Hepatocyte (in vitro differentiated cells): ENCODE measurements at regions not wholly inside any gene's neighbourhood (a gene's known extent, or its start where the extent isn't known, plus 50 kb on each side); places are given as distances from the start of the nearest gene placed in this dataset.

Experiments
- EZH2 ChIP-seq: fragments of 200-600 bp; sonication (generic); IDR thresholded peaks from 2 replicates; pipeline ENCODE4 v1.6.1; 2016; ENCODE audit warnings: antibody characterized with exemption, mild to moderate bottlenecking, borderline replicate concordance
- EZH2phosphoT487 ChIP-seq: fragments of 200-600 bp; sonication (generic); IDR thresholded peaks from one replicate; pipeline ENCODE4 v1.6.1; 2018; ENCODE audit warnings: antibody characterized with exemption, mild to moderate bottlenecking, low read depth, moderate library complexity; ENCODE audit not compliant: unreplicated experiment, severe bottlenecking
- TF ChIP-seq, protein P1 (sequence below): fragments of 200-600 bp; sonication (generic); IDR thresholded peaks from 2 replicates; pipeline ENCODE4 v1.5.1; 2016; ENCODE audit warnings: antibody characterized with exemption, mild to moderate bottlenecking; ENCODE audit not compliant: poor library complexity

- TF ChIP-seq, protein P1, sequence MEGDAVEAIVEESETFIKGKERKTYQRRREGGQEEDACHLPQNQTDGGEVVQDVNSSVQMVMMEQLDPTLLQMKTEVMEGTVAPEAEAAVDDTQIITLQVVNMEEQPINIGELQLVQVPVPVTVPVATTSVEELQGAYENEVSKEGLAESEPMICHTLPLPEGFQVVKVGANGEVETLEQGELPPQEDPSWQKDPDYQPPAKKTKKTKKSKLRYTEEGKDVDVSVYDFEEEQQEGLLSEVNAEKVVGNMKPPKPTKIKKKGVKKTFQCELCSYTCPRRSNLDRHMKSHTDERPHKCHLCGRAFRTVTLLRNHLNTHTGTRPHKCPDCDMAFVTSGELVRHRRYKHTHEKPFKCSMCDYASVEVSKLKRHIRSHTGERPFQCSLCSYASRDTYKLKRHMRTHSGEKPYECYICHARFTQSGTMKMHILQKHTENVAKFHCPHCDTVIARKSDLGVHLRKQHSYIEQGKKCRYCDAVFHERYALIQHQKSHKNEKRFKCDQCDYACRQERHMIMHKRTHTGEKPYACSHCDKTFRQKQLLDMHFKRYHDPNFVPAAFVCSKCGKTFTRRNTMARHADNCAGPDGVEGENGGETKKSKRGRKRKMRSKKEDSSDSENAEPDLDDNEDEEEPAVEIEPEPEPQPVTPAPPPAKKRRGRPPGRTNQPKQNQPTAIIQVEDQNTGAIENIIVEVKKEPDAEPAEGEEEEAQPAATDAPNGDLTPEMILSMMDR, result no peak
- no peak for TF ChIP-seq EZH2
- TF ChIP-seq EZH2phosphoT487, result no peak
Measured at GRCh38 chr3:111454551-111454950, 87.4 kb upstream of the CD96 start.
